ENCODE measurements at regions not wholly inside any gene's neighbourhood (a gene's known extent, or its start where the extent isn't known, plus 50 kb on each side); places are given as distances from the start of the nearest gene placed in this dataset.

DNA sequence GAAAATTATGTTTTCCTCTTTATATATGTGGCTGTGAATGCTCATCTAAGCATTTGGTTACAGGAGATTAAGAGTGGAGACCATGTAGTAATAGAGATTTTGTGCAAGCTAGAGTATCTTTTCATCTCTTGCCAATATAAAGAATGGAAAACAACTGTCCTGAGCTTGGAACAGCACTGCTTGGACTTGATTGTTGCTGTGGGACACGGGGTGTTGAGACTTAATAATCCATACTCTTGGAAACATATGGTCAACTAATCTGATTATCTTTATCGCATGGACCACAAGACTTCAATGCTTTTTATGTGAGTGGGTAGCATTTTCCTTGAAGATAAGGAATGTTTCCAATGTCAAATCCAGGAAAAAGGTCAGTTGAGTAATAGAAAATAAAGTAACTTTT, 806.3 kb downstream of the DIPK2A start:
- no peak for DNase-seq (ENCODE audit: low read depth)
- no peak overlapping the region for H3K4me3 ChIP-seq (ENCODE audit: low read depth, low read length)
- TF ChIP-seq, protein P1, sequence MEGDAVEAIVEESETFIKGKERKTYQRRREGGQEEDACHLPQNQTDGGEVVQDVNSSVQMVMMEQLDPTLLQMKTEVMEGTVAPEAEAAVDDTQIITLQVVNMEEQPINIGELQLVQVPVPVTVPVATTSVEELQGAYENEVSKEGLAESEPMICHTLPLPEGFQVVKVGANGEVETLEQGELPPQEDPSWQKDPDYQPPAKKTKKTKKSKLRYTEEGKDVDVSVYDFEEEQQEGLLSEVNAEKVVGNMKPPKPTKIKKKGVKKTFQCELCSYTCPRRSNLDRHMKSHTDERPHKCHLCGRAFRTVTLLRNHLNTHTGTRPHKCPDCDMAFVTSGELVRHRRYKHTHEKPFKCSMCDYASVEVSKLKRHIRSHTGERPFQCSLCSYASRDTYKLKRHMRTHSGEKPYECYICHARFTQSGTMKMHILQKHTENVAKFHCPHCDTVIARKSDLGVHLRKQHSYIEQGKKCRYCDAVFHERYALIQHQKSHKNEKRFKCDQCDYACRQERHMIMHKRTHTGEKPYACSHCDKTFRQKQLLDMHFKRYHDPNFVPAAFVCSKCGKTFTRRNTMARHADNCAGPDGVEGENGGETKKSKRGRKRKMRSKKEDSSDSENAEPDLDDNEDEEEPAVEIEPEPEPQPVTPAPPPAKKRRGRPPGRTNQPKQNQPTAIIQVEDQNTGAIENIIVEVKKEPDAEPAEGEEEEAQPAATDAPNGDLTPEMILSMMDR (IDR thresholded peaks at IDR 0.05; ENCODE audit: insufficient read depth, low read length), result no peak

DNA sequence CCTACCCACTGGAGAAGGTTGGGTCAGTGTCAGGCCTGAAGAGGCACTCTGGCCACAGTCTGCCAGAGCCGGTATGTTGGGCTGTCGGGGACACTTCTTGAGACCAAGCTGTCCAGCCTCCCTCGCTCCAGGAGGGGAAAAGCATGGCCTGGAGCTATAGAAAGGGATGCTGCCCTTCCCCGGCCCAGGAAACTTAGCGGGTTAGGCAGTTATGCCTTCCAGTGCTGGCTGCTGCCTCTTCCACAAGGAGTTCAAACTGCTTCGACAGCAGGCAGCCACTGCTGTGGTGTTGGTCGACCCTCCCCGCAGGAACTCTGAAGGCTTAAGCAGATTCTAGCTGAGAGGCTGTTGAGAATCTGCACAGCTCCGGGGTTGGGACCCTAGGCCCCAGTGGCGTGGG, 819.4 kb downstream of the DIPK2A start:
- H3K4me3 ChIP-seq (ENCODE audit: low read depth, low read length), result no peak overlapping the region
- TF ChIP-seq, protein P1 (IDR thresholded peaks at IDR 0.05; ENCODE audit: insufficient read depth, low read length), result no peak
- DNase-seq (ENCODE audit: low read depth), result no peak

DNA sequence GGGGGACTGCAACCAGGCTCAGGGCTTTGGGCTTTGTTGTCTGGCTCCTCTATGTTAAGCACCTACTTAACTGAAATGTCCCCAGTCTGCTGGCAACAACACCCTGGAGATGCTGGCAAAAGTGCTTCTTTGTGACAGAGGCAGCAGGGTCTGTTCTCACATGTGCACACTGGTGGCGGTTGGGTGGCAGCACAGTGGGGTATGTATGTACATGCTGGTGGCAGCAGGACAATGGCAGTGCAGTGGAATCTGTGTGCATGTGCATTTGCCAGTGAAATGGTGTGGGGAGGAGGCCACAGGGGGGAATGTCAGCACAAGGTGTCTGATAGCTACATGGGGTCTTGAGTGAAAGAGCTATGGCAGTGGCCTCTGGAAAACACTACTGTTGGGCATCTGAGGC, 830.3 kb downstream of the DIPK2A start:
- TF ChIP-seq, protein P1 (IDR thresholded peaks at IDR 0.05; ENCODE audit: insufficient read depth, low read length), result no peak
- no peak overlapping the region for H3K4me3 ChIP-seq (ENCODE audit: low read depth, low read length)

DNA sequence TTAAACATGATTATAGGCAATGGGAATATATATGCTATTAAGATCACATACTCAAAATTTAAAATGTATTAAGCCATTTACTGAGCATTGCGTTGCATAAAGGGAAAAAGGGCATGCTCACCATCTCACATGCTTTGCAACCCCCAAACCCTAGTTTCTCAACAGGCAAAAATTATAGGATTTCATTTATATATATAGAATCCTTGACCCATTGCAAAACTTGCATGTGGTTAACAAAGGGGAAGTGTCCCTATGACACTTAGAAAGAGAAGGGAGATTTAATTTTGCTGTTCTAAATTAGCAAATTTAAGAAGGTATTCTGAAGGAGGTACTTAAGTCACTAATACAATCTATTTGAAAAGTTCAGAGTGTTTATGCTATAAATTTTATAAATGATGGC, 837.8 kb downstream of the DIPK2A start:
- no peak for DNase-seq (ENCODE audit: low read depth)
- H3K4me3 ChIP-seq (ENCODE audit: low read depth, low read length), result no peak overlapping the region
- TF ChIP-seq, protein P1 (IDR thresholded peaks at IDR 0.05; ENCODE audit: insufficient read depth, low read length), result no peak

More for the DNA sequence above, 830.3 kb downstream of the DIPK2A start:
- DNase-seq (ENCODE audit: low read depth), result no peak

DNA sequence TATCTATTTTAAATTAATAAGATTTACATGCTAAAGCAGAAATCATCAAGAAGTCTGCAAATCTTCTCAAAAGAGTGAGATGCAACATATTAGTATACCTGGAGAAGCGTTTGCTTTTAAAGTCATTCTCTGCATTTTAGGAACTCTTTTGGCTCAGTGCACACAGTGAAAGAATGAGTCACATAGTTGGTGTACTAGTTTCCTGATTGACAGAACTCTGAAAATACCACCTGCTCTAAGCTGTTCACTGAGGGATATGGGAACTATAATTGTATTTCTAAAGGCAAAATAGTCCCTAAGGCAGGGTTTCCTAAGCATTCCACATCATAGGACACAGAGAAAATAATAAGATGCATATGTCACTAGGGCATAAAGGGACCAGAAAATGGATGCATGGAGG, 838.5 kb downstream of the DIPK2A start:
- TF ChIP-seq, protein P1 (IDR thresholded peaks at IDR 0.05; ENCODE audit: insufficient read depth, low read length), result no peak
- no peak overlapping the region for H3K4me3 ChIP-seq (ENCODE audit: low read depth, low read length)
- DNase-seq (ENCODE audit: low read depth), result no peak

DNA sequence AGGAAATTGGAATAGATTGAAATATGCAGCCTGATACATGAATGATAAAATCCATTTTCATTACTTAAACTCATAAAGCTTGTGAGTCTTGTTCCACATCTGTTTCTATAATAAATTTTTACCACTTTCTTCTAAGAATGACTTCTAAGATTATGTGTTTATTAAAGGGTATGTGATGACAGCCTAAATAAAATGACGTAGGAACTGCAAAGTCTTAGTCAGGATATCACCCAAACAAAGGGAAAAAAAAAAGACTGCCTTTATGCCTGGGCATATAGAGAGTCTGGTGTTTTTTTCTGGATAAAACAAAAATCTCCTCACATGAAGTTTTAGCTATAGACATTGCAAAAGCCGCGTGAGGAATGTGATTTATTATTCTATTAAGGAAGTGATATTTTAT, 844.0 kb downstream of the DIPK2A start:
- H3K4me3 ChIP-seq (ENCODE audit: low read depth, low read length), result no peak overlapping the region
- no peak for DNase-seq (ENCODE audit: low read depth)
- TF ChIP-seq, protein P1 (IDR thresholded peaks at IDR 0.05; ENCODE audit: insufficient read depth, low read length), result no peak

DNA sequence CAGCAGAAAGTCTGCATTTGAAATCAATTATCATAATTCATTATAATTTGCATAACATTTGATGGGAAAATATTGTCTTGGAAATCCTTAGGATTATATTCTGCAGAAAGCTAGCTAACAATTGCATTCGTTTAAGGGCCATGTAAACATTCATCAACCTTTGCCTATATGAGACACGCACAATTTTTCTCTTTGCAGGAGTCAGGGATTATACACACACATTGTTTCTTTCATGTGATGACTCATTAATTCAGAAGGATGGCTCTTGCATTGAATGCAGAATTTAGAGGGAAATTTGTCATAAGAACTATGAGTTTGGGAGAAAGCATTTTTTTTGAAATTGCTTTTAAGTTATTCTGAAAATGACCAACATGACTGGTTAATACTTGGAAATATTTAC, 844.7 kb downstream of the DIPK2A start:
- H3K4me3 ChIP-seq (ENCODE audit: low read depth, low read length), result no peak overlapping the region
- TF ChIP-seq, protein P1 (IDR thresholded peaks at IDR 0.05; ENCODE audit: insufficient read depth, low read length), result no peak
- DNase-seq (ENCODE audit: low read depth), result no peak

Data from fibroblast of the aortic adventitia (primary cell).